ENCODE measurements at regions not wholly inside any gene's neighbourhood (a gene's known extent, or its start where the extent isn't known, plus 50 kb on each side); places are given as distances from the start of the nearest gene placed in this dataset.

GRCh38 chr1:20432341-20432740 lies 53.7 kb downstream of the CAMK2N1 start:
- Mint-ChIP-seq H3K27ac (no peak overlapping the region), H3K4me3 (no peak overlapping the region), H3K9me3 (no peaks in the 10 kb centered on the region), H3K27me3 (peaks cover 95% of the 10 kb centered on the region), H3K4me1 (peaks cover 4% of the 10 kb centered on the region)
- no peak for DNase-seq
- no peak for ATAC-seq

- H3K27me3 Mint-ChIP-seq, result peaks cover 96% of the 10 kb centered on the region
Observed at GRCh38 chr1:20431176-20431460, 54.9 kb downstream of the CAMK2N1 start.

GRCh38 chr1:20430355-20431175 lies 55.4 kb downstream of the CAMK2N1 start:
- DNase-seq (peak; percentile 39 to 40), ATAC-seq (no peak)
- Mint-ChIP-seq H3K27me3 (peaks cover 96% of the 10 kb centered on the region), H3K9me3 (peaks cover 2 to 3% of the 10 kb centered on the region in 2 donors), H3K27ac (no peak overlapping the region), H3K4me3 (no peak overlapping the region), H3K4me1 (peaks cover 20% of the 10 kb centered on the region)

More at GRCh38 chr1:20431176-20431460, 54.9 kb downstream of the CAMK2N1 start:
- Mint-ChIP-seq H3K27ac (no peak overlapping the region), H3K4me1 (peaks cover 16% of the 10 kb centered on the region), H3K9me3 (no peaks in the 10 kb centered on the region), H3K4me3 (no peak overlapping the region)
- ATAC-seq (no peak), DNase-seq (no peak)

GRCh38 chr1:20429296-20429695 lies 56.7 kb downstream of the CAMK2N1 start:
- ATAC-seq (no peak), DNase-seq (no peak)
- peaks cover 12% of the 10 kb centered on the region in 2 donors for H3K9me3 Mint-ChIP-seq
- H3K27me3 Mint-ChIP-seq, result peaks cover 92% of the 10 kb centered on the region
- H3K4me3 Mint-ChIP-seq, result no peak overlapping the region
- H3K4me1 Mint-ChIP-seq, result peaks cover 20% of the 10 kb centered on the region
- no peak overlapping the region for H3K27ac Mint-ChIP-seq

GRCh38 chr1:20428841-20429240 lies 57.2 kb downstream of the CAMK2N1 start:
- H3K4me1 Mint-ChIP-seq, result peaks cover 20% of the 10 kb centered on the region
- H3K27me3 Mint-ChIP-seq, result peaks cover 87% of the 10 kb centered on the region
- peaks cover 12% of the 10 kb centered on the region in 2 donors for H3K9me3 Mint-ChIP-seq
- H3K4me3 Mint-ChIP-seq, result no peak overlapping the region
- DNase-seq (no peak), ATAC-seq (no peak)
- H3K27ac Mint-ChIP-seq, result no peak overlapping the region

GRCh38 chr1:20426923-20427322 lies 59.1 kb downstream of the CAMK2N1 start:
- ATAC-seq, result peak; percentile 94
- Mint-ChIP-seq H3K27me3 (peaks cover 69% of the 10 kb centered on the region), H3K4me1 (peaks cover 20% of the 10 kb centered on the region), H3K4me3 (no peak overlapping the region), H3K9me3 (peaks cover 21 to 23% of the 10 kb centered on the region in 2 donors), H3K27ac (no peak overlapping the region)
- peak in 1 of 2 donors; percentile 29 for DNase-seq

- Mint-ChIP-seq H3K27me3 (peaks cover 64% of the 10 kb centered on the region), H3K4me1 (peaks cover 20% of the 10 kb centered on the region), H3K27ac (peak overlapping the region; percentile 31 to 74), H3K9me3 (peaks cover 21 to 28% of the 10 kb centered on the region in 2 donors), H3K4me3 (no peak overlapping the region)
- ATAC-seq, result no peak
- no peak for DNase-seq
Observed at GRCh38 chr1:20426371-20426770, 59.6 kb downstream of the CAMK2N1 start.

- Mint-ChIP-seq H3K27me3 (peaks cover 64% of the 10 kb centered on the region), H3K4me3 (no peak overlapping the region), H3K4me1 (peaks cover 20% of the 10 kb centered on the region), H3K9me3 (peaks cover 21 to 30% of the 10 kb centered on the region in 2 donors), H3K27ac (no peak overlapping the region)
- DNase-seq, result no peak
- no peak for ATAC-seq
Observed at GRCh38 chr1:20425622-20426021, 60.4 kb downstream of the CAMK2N1 start.

- Mint-ChIP-seq H3K27me3 (peaks cover 64% of the 10 kb centered on the region), H3K9me3 (peaks cover 21 to 30% of the 10 kb centered on the region in 2 donors), H3K4me3 (no peak overlapping the region), H3K27ac (no peak overlapping the region), H3K4me1 (peaks cover 20% of the 10 kb centered on the region)
- ATAC-seq (no peak), DNase-seq (no peak)
Observed at GRCh38 chr1:20423169-20423795, 62.7 kb downstream of the CAMK2N1 start.

- Mint-ChIP-seq H3K4me1 (peaks cover 7% of the 10 kb centered on the region), H3K27ac (no peak overlapping the region), H3K9me3 (peaks cover 21 to 30% of the 10 kb centered on the region in 2 donors), H3K27me3 (peaks cover 58% of the 10 kb centered on the region), H3K4me3 (no peak overlapping the region)
- ATAC-seq, result no peak
- no peak for DNase-seq
Observed at GRCh38 chr1:20421441-20421840, 64.6 kb downstream of the CAMK2N1 start.

GRCh38 chr1:20417581-20417980 lies 68.4 kb downstream of the CAMK2N1 start:
- Mint-ChIP-seq H3K4me3 (no peak overlapping the region), H3K27ac (no peak overlapping the region), H3K9me3 (peaks cover 2 to 13% of the 10 kb centered on the region in 2 donors), H3K4me1 (no peaks in the 10 kb centered on the region), H3K27me3 (peaks cover 49% of the 10 kb centered on the region)
- ATAC-seq (no peak), DNase-seq (no peak)

- peaks cover 0 to 5% of the 10 kb centered on the region in 2 donors for H3K9me3 Mint-ChIP-seq
- no peaks in the 10 kb centered on the region for H3K4me1 Mint-ChIP-seq
- DNase-seq (no peak), ATAC-seq (no peak)
- H3K27me3 Mint-ChIP-seq, result peaks cover 58% of the 10 kb centered on the region
- H3K4me3 Mint-ChIP-seq, result no peak overlapping the region
- H3K27ac Mint-ChIP-seq, result no peak overlapping the region
Observed at GRCh38 chr1:20416706-20417105, 69.3 kb downstream of the CAMK2N1 start.

GRCh38 chr1:20413776-20414140 lies 72.3 kb downstream of the CAMK2N1 start:
- Mint-ChIP-seq H3K4me3 (no peak overlapping the region), H3K9me3 (no peaks in the 10 kb centered on the region), H3K4me1 (no peaks in the 10 kb centered on the region), H3K27ac (no peak overlapping the region), H3K27me3 (peaks cover 34% of the 10 kb centered on the region)
- no peak for ATAC-seq
- DNase-seq, result no peak

- H3K27ac Mint-ChIP-seq, result no peak overlapping the region
- no peaks in the 10 kb centered on the region for H3K4me1 Mint-ChIP-seq
- H3K9me3 Mint-ChIP-seq, result no peaks in the 10 kb centered on the region
- peaks cover 30% of the 10 kb centered on the region for H3K27me3 Mint-ChIP-seq
- no peak overlapping the region for H3K4me3 Mint-ChIP-seq
- no peak for ATAC-seq
- no peak for DNase-seq
Observed at GRCh38 chr1:20413136-20413775, 72.8 kb downstream of the CAMK2N1 start.

- ATAC-seq, result no peak
- H3K4me3 Mint-ChIP-seq, result no peak overlapping the region
Observed at GRCh38 chr1:20411196-20411980, 74.6 kb downstream of the CAMK2N1 start.

More at GRCh38 chr1:20411196-20411980, 74.6 kb downstream of the CAMK2N1 start:
- no peak for DNase-seq
- Mint-ChIP-seq H3K27me3 (peaks cover 32% of the 10 kb centered on the region), H3K9me3 (no peaks in the 10 kb centered on the region), H3K27ac (no peak overlapping the region), H3K4me1 (no peaks in the 10 kb centered on the region)

Data from stimulated activated naive CD8-positive, alpha-beta T cell treated with anti-CD3 and anti-CD28 coated beads, Interleukin-15, amount 100 ng/mL, for 72 hours (primary cell).